Mucosa of gallbladder (tissue), 1 donor: ENCODE measurements at regions not wholly inside any gene's neighbourhood (a gene's known extent, or its start where the extent isn't known, plus 50 kb on each side); places are given as distances from the start of the nearest gene placed in this dataset.

Experiments
- DNase-seq: peaks from one replicate; pipeline ENCODE4 v3.0.0-alpha.2; 2020; ENCODE audit warnings: low spot score
- donor health status: DM: no; HTN: no; CAD: no.

- no peak for DNase-seq
Observed at GRCh38 chr5:98064118-98064685, 709.3 kb upstream of the RGMB start.

GRCh38 chr5:98065261-98065909 lies 708.1 kb upstream of the RGMB start:
- no peak for DNase-seq

- DNase-seq, result no peak
Observed at GRCh38 chr5:98066910-98067309, 706.6 kb upstream of the RGMB start.

- no peak for DNase-seq
Observed at GRCh38 chr5:98069876-98070512, 703.5 kb upstream of the RGMB start.

GRCh38 chr5:98072921-98073320 lies 700.5 kb upstream of the RGMB start:
- DNase-seq, result no peak

- no peak for DNase-seq
Observed at GRCh38 chr5:98076501-98076900, 697.0 kb upstream of the RGMB start.

- DNase-seq, result no peak
Observed at GRCh38 chr5:98085593-98085992, 687.9 kb upstream of the RGMB start.

GRCh38 chr5:98095072-98095471 lies 678.4 kb upstream of the RGMB start:
- DNase-seq, result no peak

- no peak for DNase-seq
Observed at GRCh38 chr5:98096155-98096554, 677.3 kb upstream of the RGMB start.

- no peak for DNase-seq
Observed at GRCh38 chr5:98099448-98100105, 673.9 kb upstream of the RGMB start.

GRCh38 chr5:98101131-98101530 lies 672.3 kb upstream of the RGMB start:
- no peak for DNase-seq

- no peak for DNase-seq
Observed at GRCh38 chr5:98102936-98103335, 670.5 kb upstream of the RGMB start.

GRCh38 chr5:98103807-98104206 lies 669.7 kb upstream of the RGMB start:
- no peak for DNase-seq

- DNase-seq, result no peak
Observed at GRCh38 chr5:98104454-98105188, 668.8 kb upstream of the RGMB start.

- no peak for DNase-seq
Observed at GRCh38 chr5:98105681-98106080, 667.8 kb upstream of the RGMB start.

GRCh38 chr5:98106116-98107031 lies 667.1 kb upstream of the RGMB start:
- DNase-seq, result no peak

- DNase-seq, result no peak
Observed at GRCh38 chr5:98108497-98108896, 665.0 kb upstream of the RGMB start.

- no peak for DNase-seq
Observed at GRCh38 chr5:98109561-98110006, 663.9 kb upstream of the RGMB start.

GRCh38 chr5:98110282-98110691 lies 663.2 kb upstream of the RGMB start:
- no peak for DNase-seq

- no peak for DNase-seq
Observed at GRCh38 chr5:98110791-98111190, 662.7 kb upstream of the RGMB start.

GRCh38 chr5:98111686-98112085 lies 661.8 kb upstream of the RGMB start:
- no peak for DNase-seq
